Stimulated activated memory B cell treated with anti-CD40 and anti-IgM and Interleukin-4, amounts not matched to agents 10 μg/mL and 1 μg/mL and 100 μg/mL, for 72 hours (primary cell): ENCODE measurements at regions not wholly inside any gene's neighbourhood (a gene's known extent, or its start where the extent isn't known, plus 50 kb on each side); places are given as distances from the start of the nearest gene placed in this dataset.

Experiments used
- ATAC-seq: fragments of 150-1000 bp; cut with Tn5 transposase; 2 replicates; pipeline ENCODE4 v1.10.0; 2021
- H3K27ac Mint-ChIP-seq: one replicate; pipeline ENCODE4 v1.8.0; 2022; ENCODE audit warnings: mild to moderate bottlenecking, mixed read lengths
- H3K27me3 Mint-ChIP-seq: one replicate; pipeline ENCODE4 v1.8.0; 2022; ENCODE audit warnings: mixed read lengths
- H3K36me3 Mint-ChIP-seq: one replicate; pipeline ENCODE4 v1.8.0; 2022; ENCODE audit warnings: mixed read lengths
- H3K4me1 Mint-ChIP-seq: one replicate; pipeline ENCODE4 v1.8.0; 2022; ENCODE audit warnings: mixed read lengths
- H3K4me3 Mint-ChIP-seq: one replicate; pipeline ENCODE4 v1.8.0; 2022; ENCODE audit warnings: mild to moderate bottlenecking, moderate library complexity, mixed read lengths
- H3K9me3 Mint-ChIP-seq: one replicate; pipeline ENCODE4 v1.8.0; 2022; ENCODE audit warnings: mixed read lengths

DNA sequence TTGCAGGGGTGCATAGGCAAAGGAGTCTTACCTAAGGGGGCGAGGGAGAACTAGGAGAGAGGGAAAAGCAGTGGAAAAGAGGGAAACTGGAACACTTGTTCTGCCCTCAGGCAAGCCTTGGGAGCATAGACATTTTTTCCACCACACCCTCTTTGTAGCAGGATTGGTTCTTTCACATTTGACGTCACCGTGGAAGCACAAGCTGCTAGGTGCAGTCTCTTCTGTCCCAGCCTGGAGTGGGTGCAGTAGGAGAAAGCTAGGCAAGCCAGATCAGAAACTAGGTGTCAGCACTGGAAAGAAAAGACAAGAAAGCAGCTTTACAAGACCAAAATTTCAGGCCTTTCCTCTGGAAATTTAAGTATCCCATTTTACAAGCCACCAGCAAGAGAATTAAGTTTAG lies 440.4 kb downstream of the EFNA5 start:
- Mint-ChIP-seq H3K9me3 (peaks cover 3% of the 10 kb centered on the region), H3K4me1 (no peaks in the 10 kb centered on the region), H3K27ac (no peak overlapping the region), H3K36me3 (no peaks in the 10 kb centered on the region), H3K27me3 (no peaks in the 10 kb centered on the region), H3K4me3 (no peak overlapping the region)
- no peak for ATAC-seq

- Mint-ChIP-seq H3K27me3 (no peaks in the 10 kb centered on the region), H3K4me3 (no peak overlapping the region), H3K36me3 (no peaks in the 10 kb centered on the region), H3K27ac (no peak overlapping the region), H3K9me3 (peaks cover 3% of the 10 kb centered on the region), H3K4me1 (no peaks in the 10 kb centered on the region)
- no peak for ATAC-seq
Observed at GRCh38 chr5:107228226-107228625, 442.5 kb downstream of the EFNA5 start.

- H3K27me3 Mint-ChIP-seq: no peaks in the 10 kb centered on the region
- H3K4me3 Mint-ChIP-seq: no peak overlapping the region
- ATAC-seq: no peak
- H3K4me1 Mint-ChIP-seq: no peaks in the 10 kb centered on the region
- peaks cover 3% of the 10 kb centered on the region for H3K9me3 Mint-ChIP-seq
- no peaks in the 10 kb centered on the region for H3K36me3 Mint-ChIP-seq
- H3K27ac Mint-ChIP-seq: no peak overlapping the region
Observed at GRCh38 chr5:107224272-107224671, 446.5 kb downstream of the EFNA5 start.

- H3K9me3 Mint-ChIP-seq: peaks cover 3% of the 10 kb centered on the region
- no peaks in the 10 kb centered on the region for H3K36me3 Mint-ChIP-seq
- no peaks in the 10 kb centered on the region for H3K27me3 Mint-ChIP-seq
- no peaks in the 10 kb centered on the region for H3K4me1 Mint-ChIP-seq
- no peak overlapping the region for H3K4me3 Mint-ChIP-seq
- ATAC-seq: no peak
- no peak overlapping the region for H3K27ac Mint-ChIP-seq
Observed at GRCh38 chr5:107223066-107223465, 447.7 kb downstream of the EFNA5 start.

DNA sequence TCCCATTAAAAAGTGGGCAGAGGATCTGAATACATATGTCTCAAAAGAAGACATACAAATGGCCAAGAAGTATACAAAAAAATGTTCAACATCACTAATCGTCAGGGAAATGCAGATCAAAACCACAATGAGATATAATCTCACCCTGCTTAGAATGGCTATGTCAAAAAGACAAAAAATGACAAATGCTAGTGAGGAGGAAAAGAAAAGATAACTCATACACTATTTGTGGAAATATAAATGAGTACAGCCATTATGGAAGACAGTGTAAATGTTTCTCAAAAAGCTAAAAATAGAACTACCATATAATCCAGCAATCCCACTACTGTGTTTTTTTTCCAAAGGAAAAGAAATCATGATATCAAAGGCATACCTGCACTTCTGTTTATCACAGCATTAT lies 450.7 kb downstream of the EFNA5 start:
- Mint-ChIP-seq H3K4me3 (no peak overlapping the region), H3K36me3 (no peaks in the 10 kb centered on the region), H3K4me1 (no peaks in the 10 kb centered on the region), H3K27me3 (no peaks in the 10 kb centered on the region), H3K9me3 (no peaks in the 10 kb centered on the region), H3K27ac (no peak overlapping the region)
- ATAC-seq: no peak

DNA sequence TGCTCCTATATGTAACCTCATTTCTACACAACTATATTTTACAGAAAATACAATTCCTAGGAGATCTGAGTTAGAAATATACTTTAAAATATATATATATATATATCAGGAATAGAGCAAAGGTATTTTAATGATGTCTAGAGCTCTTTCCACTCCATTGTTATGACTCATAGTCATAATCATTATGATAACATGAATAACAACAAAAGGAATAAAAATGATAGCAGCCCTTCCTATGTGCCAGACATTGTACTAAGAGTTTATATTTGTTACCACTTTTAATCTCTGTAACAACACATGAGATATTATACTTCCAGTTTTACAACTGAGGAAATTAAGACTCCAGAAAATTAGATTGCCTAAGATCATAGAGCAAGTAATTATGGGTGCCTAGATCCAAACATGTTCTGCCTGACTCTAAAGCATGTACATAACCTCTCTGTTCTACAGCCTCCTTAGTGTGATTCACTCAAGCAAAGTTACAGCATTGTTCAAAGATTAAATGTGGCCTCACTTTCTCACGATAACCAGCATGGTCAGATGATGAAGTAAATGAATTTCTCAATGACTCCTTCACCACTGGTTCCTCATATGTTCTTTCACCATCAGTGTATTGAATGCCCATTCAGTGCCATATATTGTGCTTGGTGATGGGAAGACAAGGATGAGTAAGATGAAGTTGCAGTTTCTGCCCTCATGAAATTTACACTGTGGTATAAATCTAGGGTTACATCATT lies 452.1 kb downstream of the EFNA5 start:
- no peaks in the 10 kb centered on the region for H3K9me3 Mint-ChIP-seq
- no peaks in the 10 kb centered on the region for H3K27me3 Mint-ChIP-seq
- no peaks in the 10 kb centered on the region for H3K4me1 Mint-ChIP-seq
- no peak overlapping the region for H3K4me3 Mint-ChIP-seq
- H3K36me3 Mint-ChIP-seq: no peaks in the 10 kb centered on the region
- H3K27ac Mint-ChIP-seq: no peak overlapping the region
- peak; percentile 8 for ATAC-seq

DNA sequence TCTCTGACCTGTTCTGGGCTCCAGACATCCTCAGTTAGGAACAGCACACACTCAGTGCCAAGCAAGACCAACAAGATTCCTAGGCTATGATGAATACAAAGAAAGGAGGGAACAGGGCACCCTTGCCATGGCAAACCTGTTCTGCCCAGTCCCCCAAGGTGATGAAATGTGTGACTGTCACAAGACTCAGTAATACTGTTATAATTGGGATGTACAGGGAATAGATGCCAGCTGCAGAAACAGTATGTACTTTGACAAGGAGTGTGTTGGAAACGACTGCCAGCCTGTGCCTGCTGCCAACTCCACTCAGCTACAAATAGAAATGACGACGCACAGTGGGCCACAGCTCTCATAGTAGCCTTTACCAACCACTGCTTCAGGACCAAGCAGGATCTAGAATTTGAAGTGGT lies 453.0 kb downstream of the EFNA5 start:
- no peaks in the 10 kb centered on the region for H3K36me3 Mint-ChIP-seq
- H3K4me1 Mint-ChIP-seq: no peaks in the 10 kb centered on the region
- H3K27me3 Mint-ChIP-seq: no peaks in the 10 kb centered on the region
- H3K9me3 Mint-ChIP-seq: no peaks in the 10 kb centered on the region
- no peak overlapping the region for H3K4me3 Mint-ChIP-seq
- no peak overlapping the region for H3K27ac Mint-ChIP-seq
- ATAC-seq: no peak

- H3K36me3 Mint-ChIP-seq: no peaks in the 10 kb centered on the region
- no peaks in the 10 kb centered on the region for H3K27me3 Mint-ChIP-seq
- no peaks in the 10 kb centered on the region for H3K4me1 Mint-ChIP-seq
- no peak overlapping the region for H3K4me3 Mint-ChIP-seq
- no peak for ATAC-seq
- no peak overlapping the region for H3K27ac Mint-ChIP-seq
- H3K9me3 Mint-ChIP-seq: no peaks in the 10 kb centered on the region
Observed at GRCh38 chr5:107216587-107216986, 454.1 kb downstream of the EFNA5 start.

GRCh38 chr5:107215611-107216010 lies 455.1 kb downstream of the EFNA5 start:
- no peak overlapping the region for H3K4me3 Mint-ChIP-seq
- H3K27ac Mint-ChIP-seq: no peak overlapping the region
- no peaks in the 10 kb centered on the region for H3K36me3 Mint-ChIP-seq
- no peak for ATAC-seq
- H3K9me3 Mint-ChIP-seq: no peaks in the 10 kb centered on the region
- H3K27me3 Mint-ChIP-seq: no peaks in the 10 kb centered on the region
- no peaks in the 10 kb centered on the region for H3K4me1 Mint-ChIP-seq

DNA sequence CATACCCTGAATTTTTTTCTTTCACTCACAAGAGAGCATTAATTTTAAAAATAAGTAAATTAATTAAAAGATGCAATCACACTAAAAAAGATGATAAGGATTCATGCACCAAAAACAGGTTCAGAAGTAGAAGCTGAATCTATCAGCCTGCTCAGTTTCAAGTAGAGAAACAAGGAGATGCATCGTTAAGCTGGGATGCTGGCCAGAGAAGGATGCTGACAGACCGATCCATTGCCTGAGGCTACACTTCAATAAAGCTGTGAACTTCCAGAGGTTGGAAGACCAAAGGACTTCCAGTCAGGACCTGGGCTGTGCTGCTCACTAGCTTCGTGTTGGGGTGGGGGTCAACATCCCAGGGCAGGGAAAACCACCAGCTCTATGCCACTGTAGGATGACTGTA lies 457.7 kb downstream of the EFNA5 start:
- H3K4me1 Mint-ChIP-seq: no peaks in the 10 kb centered on the region
- no peaks in the 10 kb centered on the region for H3K27me3 Mint-ChIP-seq
- no peak overlapping the region for H3K4me3 Mint-ChIP-seq
- ATAC-seq: no peak
- H3K36me3 Mint-ChIP-seq: no peaks in the 10 kb centered on the region
- no peaks in the 10 kb centered on the region for H3K9me3 Mint-ChIP-seq
- H3K27ac Mint-ChIP-seq: no peak overlapping the region

DNA sequence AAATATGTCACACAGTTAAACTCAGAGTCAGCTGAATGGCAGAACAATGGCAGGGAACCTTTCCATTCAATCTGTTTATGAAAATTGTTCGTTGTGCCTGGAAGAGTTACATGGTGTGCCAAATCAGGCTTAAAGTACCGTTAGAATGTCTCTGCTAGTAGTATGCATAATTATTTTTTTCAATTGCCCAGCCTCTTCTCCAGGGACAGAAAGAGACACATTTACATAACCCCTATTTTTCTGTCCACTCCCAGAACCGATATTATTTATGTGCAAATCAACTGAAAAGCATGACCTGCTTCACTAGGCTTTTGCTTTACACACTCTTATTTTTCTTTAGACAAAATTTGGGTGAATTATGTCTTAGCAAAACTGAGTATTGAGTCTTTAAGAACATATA lies 459.1 kb downstream of the EFNA5 start:
- Mint-ChIP-seq H3K27ac (no peak overlapping the region), H3K27me3 (no peaks in the 10 kb centered on the region), H3K9me3 (no peaks in the 10 kb centered on the region), H3K36me3 (no peaks in the 10 kb centered on the region), H3K4me1 (no peaks in the 10 kb centered on the region), H3K4me3 (no peak overlapping the region)
- no peak for ATAC-seq

DNA sequence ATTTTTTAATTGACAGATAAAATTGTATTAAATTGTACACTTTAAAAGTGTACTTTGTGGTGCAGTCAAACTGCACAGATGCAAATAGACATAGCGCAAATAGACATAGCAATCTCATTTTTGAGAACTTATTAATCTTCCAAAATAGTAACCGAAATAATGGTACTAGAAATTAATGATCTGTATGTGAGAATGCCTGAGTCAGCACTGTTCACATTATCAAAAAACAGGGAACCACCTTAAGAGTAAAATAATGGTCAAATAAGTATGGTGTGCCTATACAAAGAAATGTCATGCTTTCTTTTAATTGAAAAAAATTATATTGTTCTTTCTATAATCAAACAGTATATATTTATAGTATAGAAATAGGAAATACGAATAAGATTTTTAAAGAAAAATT lies 461.9 kb downstream of the EFNA5 start:
- no peaks in the 10 kb centered on the region for H3K9me3 Mint-ChIP-seq
- H3K36me3 Mint-ChIP-seq: no peaks in the 10 kb centered on the region
- no peak for ATAC-seq
- no peaks in the 10 kb centered on the region for H3K4me1 Mint-ChIP-seq
- no peak overlapping the region for H3K27ac Mint-ChIP-seq
- H3K4me3 Mint-ChIP-seq: no peak overlapping the region
- no peaks in the 10 kb centered on the region for H3K27me3 Mint-ChIP-seq

GRCh38 chr5:107204413-107204812 lies 466.3 kb downstream of the EFNA5 start:
- Mint-ChIP-seq H3K9me3 (no peaks in the 10 kb centered on the region), H3K4me3 (no peak overlapping the region), H3K27ac (no peak overlapping the region), H3K36me3 (no peaks in the 10 kb centered on the region), H3K27me3 (no peaks in the 10 kb centered on the region), H3K4me1 (no peaks in the 10 kb centered on the region)
- no peak for ATAC-seq

- H3K27me3 Mint-ChIP-seq: no peaks in the 10 kb centered on the region
Observed at GRCh38 chr5:107203243-107203642, 467.5 kb downstream of the EFNA5 start.

GRCh38 chr5:107199756-107200155 lies 471.0 kb downstream of the EFNA5 start:
- H3K36me3 Mint-ChIP-seq: no peaks in the 10 kb centered on the region
- H3K9me3 Mint-ChIP-seq: no peaks in the 10 kb centered on the region
- ATAC-seq: no peak
- no peak overlapping the region for H3K27ac Mint-ChIP-seq
- no peak overlapping the region for H3K4me3 Mint-ChIP-seq
- no peaks in the 10 kb centered on the region for H3K27me3 Mint-ChIP-seq
- H3K4me1 Mint-ChIP-seq: no peaks in the 10 kb centered on the region

More at GRCh38 chr5:107203243-107203642, 467.5 kb downstream of the EFNA5 start:
- no peaks in the 10 kb centered on the region for H3K4me1 Mint-ChIP-seq
- no peak for ATAC-seq
- no peak overlapping the region for H3K4me3 Mint-ChIP-seq
- H3K9me3 Mint-ChIP-seq: no peaks in the 10 kb centered on the region
- no peaks in the 10 kb centered on the region for H3K36me3 Mint-ChIP-seq
- H3K27ac Mint-ChIP-seq: no peak overlapping the region

- H3K4me1 Mint-ChIP-seq: no peaks in the 10 kb centered on the region
- H3K9me3 Mint-ChIP-seq: peaks cover 2% of the 10 kb centered on the region
- no peak overlapping the region for H3K4me3 Mint-ChIP-seq
- ATAC-seq: no peak
- H3K36me3 Mint-ChIP-seq: no peaks in the 10 kb centered on the region
- no peaks in the 10 kb centered on the region for H3K27me3 Mint-ChIP-seq
- no peak overlapping the region for H3K27ac Mint-ChIP-seq
Observed at GRCh38 chr5:107196500-107197059, 474.2 kb downstream of the EFNA5 start.
